ENCODE measurements at regions not wholly inside any gene's neighbourhood (a gene's known extent, or its start where the extent isn't known, plus 50 kb on each side); places are given as distances from the start of the nearest gene placed in this dataset.
"Not testable (repeated sequence)": the region's sequence is repeated elsewhere in the genome, so short reads cannot be mapped to it uniquely, and the experiment has no call there.

DNA sequence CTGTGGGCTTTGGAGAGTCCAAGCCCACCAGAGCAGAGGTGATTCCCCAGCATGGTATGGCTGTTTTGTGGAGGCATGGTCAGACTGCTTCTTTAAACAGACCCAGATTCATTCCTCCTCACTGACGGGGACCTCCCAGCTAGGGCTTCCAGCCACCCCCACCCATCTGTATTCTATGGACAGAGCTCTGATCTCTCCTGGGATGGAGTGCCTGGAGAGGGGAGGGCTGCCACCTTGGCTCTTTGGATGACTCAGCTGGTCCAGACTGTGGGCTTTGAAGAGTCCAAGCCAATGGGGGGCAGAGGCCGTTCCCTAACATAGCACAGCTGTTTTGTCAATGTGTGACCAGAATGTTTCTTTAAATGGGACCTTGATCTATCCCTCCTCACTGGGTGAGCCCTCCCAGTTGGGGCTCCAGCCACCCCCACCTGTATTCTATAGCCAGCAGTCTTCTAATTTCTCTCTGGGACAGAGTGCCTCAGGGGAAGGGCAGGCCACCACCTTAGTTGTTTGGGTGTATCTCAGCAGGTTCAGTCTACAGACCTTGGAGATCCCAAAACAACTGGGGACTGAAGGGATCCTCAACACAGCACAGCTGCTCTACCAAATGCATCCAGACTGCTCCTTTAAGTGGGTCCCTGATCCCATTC lies 122.0 kb upstream of the OSTN start:
- no peak for DNase-seq (ENCODE audit: low read depth in 2 of 2)

DNA sequence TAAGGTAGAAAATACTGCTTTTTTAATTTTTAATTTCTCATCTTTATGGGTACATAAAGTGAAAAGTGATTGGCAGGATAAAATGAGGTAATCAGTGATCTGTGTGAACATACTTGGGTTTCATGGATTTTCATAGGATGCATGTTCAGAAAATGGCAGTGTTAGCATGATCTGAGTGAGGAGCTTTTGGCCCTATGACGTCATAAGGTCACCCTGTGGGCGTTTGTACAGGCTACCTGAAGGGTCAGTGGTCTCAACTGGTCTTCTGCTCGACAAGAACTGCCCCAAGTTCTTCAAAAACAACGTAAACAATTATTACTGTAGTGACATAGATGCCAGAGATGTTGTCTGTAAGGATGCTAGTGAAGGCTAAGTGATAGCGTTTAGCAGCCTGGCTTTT lies 124.5 kb upstream of the OSTN start:
- no peak for DNase-seq (ENCODE audit: low read depth in 2 of 2)

DNA sequence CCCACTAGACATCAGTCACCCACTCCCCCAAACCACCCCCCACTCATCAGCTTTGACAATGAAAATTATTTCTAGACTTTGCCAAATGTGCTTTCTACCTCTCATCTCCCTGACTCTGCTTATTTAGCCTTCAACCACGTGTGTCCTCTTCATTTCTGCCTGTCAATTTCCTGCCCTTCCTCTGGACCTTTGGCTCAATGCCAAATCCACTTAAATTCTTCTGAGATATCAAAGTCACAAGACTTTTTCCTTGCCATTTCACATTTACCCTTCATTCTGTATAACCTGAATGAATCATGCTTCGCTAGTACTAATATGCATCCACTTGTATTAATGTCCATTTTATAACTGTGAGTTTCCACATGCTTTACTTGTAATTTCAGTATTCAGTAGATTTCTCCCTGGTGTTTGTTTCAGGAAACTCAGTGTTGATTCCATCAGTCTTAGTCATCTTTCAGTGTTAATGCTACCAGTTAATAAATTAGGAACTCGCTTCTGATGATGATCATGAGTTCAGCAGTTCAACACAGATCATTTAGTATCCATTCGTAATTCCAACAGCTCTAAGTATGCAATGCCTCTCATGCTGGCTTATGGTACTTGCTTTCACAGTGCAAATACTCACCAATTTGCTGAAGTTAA lies 128.2 kb upstream of the OSTN start:
- peak in 1 of 2 donors; percentile 21 for DNase-seq (ENCODE audit: low read depth in 2 of 2)

DNA sequence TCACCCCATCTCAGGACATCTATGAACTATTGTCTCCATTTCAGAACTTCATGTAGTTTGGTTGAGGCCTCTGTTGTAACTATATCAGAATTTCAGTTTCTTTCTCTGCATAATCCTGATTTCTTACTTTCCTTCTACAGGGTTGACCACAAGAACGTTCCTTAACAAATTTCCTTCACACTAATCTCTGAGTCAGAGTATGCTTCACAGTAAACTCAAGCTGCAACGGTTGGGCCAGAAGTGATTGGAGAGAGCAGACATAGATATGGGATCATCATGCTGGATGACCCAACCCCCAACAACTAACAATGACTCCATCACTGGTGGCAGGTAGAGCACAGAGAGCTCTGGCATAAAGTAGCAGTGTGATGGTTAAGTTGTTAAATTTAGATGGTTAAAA lies 128.8 kb upstream of the OSTN start:
- DNase-seq (ENCODE audit: low read depth in 2 of 2): peak in 1 of 2 donors; percentile 3

DNA sequence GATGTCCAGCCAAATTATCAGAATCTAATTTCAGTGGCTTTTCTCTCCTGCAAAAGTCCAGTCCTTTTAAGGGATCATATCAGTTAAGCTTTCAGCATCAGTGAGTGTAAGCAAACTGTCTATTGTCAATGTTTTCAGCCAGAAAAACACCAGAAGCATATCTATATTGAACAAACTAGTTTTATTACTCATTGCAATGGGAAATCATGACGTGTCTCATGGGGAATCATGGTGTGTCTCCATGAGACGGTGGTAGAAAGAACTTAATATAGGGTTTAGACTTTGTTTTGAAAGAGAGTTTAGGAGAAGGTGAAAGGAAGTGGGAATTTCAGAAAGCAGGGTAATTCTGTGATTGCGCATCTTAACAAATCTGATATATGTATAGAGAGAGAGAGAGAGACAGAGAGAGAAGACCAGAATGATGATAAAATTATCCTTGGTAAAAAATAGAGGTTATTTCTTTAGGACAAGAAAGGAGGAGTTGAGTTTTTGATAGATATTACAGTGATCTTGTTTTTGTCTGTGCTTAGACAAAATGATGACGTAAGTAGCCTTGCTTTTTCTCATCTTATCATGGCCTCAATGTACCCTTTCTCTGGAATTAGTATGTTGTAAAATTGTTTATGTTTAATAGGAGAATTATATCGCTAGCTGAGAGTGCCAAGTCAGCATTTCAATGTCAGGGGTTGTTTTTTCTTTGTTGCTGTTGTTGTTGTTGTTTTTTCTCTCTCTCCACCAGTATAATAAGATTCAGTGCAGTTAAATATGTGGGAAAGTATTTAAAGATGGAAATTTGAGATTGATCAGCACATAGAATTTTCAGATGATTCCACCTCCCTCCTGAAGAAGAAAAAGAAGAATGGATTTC lies 129.9 kb upstream of the OSTN start:
- peak in 1 of 2 donors; percentile 4 for DNase-seq (ENCODE audit: low read depth in 2 of 2)

DNA sequence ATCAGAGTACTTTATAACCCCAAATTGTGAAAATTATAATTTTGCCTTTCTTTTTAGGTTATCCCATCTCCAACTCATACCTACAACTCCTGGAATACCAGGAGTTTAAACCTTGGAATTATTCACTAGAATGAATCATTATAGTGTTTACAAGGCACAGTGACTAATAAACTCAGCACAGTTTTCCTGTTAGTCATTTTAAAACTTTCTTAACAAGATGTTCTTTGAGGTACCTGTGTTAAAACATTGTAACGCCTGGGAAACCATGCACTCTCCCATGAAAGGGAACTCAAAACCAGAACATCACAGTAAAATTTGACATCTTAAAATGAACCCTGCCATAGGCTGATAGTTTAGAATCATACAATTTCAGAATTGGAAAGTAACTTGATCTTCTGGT lies 132.4 kb upstream of the OSTN start:
- DNase-seq (ENCODE audit: low read depth in 2 of 2): peak in 1 of 2 donors; percentile 35

DNA sequence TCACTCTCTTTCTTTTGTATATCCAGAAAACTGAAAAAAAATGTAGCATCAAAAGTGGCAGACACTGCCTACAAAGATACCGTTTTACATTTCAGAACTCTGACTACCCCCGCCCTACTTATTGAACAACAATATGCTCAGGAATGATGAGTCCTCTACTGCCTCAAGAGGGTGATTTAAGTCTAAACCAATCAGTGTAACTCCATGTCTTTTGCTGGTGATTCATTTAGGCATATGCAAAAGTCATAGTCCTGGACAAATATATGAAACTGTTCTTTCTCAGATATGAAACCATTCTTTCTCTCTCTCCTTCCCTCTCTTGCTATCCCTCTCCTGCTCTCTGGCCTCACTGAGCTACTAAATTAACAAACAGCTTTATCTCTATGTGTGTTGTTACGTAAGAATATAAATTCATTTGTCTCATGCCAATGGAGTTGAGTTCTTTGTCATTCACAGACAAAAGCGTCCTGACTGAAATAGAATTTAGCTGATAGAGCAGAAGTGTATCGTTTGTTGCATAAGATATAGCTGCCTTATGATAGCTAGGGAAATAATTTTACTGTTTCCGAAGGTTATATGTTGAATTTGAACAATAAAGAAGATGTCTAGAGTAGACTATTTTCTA lies 133.7 kb upstream of the OSTN start:
- no peak for DNase-seq (ENCODE audit: low read depth in 2 of 2)

DNA sequence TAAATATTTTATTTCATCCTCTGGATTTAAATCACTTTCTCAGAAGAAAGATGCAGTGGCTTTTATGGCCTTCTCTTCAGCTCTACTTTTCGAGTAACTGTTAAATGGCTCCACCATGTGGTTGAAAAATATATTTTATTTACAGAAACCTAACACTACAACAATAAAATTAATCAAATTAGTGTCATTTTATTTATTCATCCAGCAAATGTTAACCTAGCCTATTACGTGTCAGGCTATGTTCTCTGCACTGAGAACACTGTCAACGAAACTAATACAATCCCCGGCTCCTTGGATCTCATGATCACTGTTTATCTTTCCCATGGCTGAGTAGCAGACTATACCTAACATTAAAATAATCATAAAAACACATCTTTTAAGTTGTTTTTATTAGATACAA lies 148.0 kb upstream of the OSTN start:
- DNase-seq (ENCODE audit: low read depth in 2 of 2): peak; percentile 10 to 15

DNA sequence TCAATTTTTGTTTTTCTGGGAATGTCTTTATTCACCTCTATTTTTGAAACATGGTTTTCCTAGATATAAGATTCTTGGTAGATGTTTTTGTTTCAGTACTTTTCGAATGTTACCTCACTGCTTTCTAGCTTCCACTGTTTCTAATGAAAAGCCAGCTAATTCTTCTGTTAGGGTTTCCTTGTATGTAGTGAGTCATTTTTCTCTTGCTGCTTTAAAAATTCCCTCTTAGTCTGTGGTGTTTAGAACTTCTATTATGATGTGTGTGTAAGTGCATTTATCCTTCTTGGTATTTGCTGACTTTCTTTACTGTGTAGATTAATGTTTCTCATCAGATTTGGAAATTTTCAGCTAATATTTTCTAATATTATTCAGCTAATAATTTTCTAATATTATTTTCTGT lies 151.1 kb upstream of the OSTN start:
- DNase-seq (ENCODE audit: low read depth in 2 of 2): no peak

DNA sequence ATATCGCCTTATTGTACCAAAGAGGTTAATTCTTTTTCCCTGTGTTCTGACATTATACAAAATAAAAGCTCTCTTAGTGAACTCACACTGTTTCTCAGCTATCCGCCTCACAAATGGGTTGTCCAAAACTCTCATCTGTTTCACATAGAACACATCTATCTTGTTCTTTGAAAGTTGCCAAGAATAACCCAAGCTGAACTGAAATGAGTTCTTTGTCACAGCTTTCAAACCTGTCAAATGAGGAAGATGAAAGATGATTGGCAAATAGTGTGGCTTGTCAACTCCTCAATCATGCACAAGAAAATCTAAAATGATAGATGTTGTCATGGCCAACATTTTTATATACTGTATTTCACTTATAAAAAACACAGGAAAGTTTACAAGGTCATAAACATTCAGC lies 168.1 kb upstream of the OSTN start:
- DNase-seq (ENCODE audit: low read depth in 2 of 2): no peak

DNA sequence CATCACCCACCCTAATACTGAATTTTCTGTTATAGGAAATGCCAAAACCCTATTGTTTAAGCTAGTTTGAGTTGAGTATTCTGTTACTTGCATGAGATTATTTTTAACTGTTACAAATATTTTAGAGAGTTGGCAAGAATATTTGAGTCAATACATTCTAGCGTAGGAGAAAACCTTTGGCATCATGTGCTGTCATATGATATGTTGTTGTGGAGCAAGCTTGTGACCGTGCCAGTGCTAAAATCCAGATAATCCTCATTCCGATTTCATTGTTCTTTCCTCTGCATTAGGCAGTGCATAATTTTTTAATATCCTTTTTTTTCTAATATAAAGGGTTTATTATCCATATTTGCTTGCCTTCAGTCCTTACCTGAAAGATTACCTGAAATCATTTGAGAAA lies 168.0 kb upstream of the GMNC start:
- no peak for DNase-seq (ENCODE audit: low read depth in 2 of 2)

DNA sequence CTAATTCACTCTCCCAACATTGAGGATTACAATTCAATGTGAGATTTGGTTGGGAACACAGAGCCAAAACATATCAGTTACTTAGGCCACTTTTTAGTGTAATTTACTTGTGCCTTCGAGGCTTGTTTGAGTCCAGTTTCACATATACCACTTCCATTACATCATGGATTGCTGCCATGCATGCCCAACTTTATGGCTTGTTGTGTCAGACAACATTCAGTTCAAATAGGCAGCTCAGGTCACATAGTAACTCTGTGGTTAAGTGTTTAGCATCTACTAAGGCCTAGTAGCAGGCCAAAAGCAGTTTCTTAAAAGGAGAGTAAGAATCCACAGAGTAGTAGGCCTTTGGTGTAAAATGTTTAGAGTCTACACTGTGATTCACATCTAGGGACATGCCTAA lies 164.3 kb upstream of the GMNC start:
- no peak for DNase-seq (ENCODE audit: low read depth in 2 of 2)

DNA sequence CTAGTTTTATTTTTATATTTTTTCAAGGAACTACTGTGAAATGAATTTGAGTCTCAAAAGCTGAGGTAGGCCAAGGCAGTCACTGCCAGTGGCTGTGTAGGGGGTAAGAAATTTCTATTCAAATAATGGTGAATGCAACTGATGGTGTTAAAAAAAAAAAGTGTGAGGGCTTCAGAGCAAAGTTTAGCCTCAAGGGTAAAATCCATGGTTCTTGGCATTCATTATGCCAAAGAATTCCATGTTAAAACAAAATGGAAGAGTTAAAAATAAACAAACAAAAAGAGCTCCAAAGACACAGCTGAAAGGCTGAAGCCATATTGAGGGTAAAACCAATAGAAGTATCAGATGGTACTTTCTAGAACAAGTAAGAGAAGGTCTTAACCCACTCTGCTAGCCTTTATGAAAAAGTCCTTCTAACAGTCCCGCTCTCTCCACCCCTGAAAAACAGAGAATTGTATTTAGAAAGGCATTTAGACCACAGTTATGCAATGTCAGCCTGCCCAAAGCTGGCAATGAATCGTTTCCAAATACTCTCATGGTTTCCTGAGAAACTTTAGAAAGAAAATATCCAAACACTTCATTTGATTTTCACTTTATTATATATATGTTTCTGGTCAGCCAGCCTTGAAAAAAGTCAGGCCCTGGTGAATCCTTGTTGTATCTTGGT lies 158.4 kb upstream of the GMNC start:
- no peak for DNase-seq (ENCODE audit: low read depth in 2 of 2)

DNA sequence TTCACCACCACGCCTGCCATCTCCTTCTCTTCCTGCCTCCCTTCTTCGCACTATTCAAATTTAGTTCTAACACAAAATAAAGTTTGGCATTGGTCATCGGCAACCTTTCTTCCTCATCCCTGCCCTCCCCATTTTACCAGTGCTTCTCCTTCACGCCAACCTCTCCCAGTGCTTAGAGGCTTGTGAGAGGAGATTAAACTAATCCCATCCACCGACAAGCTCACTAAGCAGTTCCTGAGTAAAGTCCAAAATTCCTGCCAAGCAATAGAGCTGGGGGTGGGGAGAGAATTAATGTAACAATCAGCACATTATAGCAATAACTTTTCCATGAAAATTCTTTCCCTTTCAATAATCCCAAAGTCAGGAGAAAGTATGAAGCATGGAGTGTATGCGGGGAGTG lies 157.4 kb upstream of the GMNC start:
- DNase-seq (ENCODE audit: low read depth in 2 of 2): no peak

DNA sequence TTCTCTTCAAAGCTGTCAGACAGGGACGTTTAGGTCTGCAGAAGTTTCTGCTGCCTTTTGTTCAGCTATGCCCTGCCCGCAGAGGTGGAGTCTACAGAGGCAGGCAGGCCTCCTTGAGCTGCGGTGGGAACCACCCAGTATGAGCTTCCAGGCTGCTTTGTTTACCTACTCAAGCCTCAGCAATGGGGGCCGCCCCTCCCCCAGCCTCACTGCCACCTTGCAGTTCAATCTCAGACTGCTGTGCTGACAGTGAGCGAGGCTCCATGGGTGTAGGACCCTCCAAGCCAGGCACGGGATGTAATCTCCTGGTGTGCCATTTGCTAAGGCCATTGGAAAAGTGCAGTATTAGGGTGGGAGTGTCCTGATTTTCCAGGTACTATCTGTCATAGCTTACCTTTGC lies 153.5 kb upstream of the GMNC start:
- DNase-seq (ENCODE audit: low read depth in 2 of 2): not testable (repeated sequence)

DNA sequence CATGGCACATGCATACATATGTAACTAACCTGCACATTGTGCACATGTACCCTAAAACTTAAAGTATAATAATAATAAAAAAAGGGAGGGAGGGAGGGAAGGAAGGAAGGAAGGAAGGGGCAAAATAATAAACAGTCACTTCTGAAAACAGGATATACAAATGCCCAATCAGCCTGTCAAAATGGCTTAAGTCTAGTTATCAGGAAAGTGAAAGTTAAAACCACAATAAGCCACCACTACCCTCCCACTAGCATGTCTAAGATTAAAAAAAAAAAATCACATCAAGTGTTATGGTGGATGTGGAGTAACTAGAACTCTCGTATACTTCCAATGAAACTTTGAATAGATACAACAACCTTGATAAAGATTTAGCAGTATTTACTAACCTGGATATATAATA lies 145.6 kb upstream of the GMNC start:
- DNase-seq (ENCODE audit: low read depth in 2 of 2): no peak

DNA sequence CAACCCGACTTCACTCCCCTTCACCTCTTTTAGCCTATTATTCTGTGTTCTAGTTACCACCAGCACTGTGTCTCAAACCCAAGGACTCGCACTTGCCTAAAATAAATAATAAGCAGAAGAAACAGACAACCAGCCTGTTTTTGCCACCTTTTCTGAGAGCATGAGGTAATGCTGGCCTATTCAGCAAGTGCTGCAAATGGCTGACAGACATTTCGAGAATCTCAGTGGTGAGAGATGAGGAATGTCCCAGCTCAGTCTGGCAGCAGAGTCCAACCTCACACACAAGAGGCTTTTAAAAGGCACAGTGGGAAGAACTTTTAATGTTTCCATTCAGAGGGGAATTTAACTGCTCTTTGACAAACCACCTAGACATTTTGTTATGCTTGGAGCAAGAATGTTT lies 143.3 kb upstream of the GMNC start:
- DNase-seq (ENCODE audit: low read depth in 2 of 2): no peak

DNA sequence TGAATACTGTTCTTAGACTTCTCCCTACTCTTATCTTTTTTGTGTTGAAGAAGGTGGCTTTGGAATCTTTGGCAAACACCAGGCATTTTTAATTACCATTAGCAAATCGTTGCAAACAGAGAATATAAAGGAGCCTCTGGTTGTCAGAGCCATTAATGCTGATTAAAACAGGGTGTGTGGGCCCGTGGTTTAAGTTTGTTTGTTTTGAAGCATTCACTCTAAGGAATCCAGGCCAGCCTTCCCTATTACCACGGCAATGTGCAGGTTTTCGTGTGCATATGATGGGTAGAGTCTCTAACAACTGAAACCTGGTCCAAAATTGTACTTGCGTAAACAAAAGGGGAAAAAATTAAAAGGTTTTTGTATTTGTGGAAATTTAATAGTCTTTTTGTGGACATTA lies 141.2 kb upstream of the GMNC start:
- no peak for DNase-seq (ENCODE audit: low read depth in 2 of 2)

DNA sequence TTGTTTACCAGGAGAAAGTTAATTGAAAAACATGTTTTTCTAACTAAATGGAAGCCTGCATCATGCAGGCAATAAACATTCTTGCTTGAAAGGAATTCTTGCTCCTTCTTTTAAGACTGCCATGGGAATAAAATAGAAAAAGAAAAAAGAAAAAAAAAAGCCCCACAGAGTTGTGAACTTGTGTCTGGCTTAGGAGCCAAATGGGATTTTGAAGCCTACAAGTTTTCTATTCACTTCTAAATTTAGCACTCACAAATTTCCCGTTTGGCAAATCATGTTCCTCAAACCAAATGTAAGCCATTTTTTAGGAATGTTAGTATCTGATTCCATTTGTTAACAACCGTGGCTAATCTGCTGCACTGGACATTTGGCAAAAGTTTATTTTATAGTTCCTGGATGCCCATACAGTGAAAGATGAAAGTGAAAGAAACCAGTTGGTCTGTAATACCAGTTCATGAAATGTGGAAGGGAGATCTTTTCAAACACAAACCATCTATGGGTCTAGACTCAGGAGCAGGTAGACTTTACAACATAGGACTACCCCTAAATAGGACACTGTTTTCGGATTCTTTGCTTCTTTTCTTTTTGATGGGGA lies 133.8 kb upstream of the GMNC start:
- no peak for DNase-seq (ENCODE audit: low read depth in 2 of 2)

DNA sequence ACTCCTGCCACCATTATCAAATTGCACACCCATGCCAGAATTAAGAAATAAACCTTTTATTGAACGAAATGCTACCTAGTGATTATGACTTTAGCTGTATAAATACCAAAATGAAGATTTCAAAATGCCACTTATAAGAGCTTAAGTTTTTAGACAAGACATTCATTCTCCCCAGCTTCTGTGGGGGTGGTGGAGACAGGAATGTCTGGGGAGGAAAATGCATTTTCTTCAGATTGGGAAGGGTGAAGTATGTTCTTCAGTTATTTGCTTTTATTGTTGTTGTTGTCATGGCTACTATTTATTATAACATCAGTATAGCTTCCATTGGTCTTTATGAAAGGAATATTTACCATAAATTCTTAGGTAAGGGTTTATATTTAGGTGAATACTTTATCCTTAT lies 132.7 kb upstream of the GMNC start:
- no peak for DNase-seq (ENCODE audit: low read depth in 2 of 2)

DNA sequence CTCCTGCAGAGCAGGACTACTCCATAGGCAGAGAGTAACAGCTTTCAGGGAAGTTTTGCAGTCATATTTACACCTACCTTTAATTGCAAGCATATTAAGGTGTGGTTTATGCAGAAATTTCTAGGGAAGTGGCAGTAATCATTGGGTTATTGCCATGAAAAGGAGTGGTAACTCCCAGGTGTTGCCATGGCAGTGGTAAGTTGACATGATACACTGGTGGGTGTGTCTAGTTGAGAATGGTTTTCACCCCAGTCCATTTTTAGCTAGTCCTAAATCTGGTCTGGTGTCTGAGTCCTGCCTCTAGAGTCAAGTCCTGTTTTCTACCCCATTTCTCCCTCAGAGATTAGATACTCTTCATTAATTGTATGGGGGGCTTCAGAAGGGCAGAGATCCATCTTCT lies 128.4 kb upstream of the GMNC start:
- no peak for DNase-seq (ENCODE audit: low read depth in 2 of 2)
